Panc1 (cell line): ENCODE measurements at regions not wholly inside any gene's neighbourhood (a gene's known extent, or its start where the extent isn't known, plus 50 kb on each side); places are given as distances from the start of the nearest gene placed in this dataset.

ENCODE experiments used
- ATAC-seq: fragments of 200-7000 bp; cut with Tn5 transposase; 2 replicates; pipeline ENCODE4 v1.9.1; 2020; ENCODE audit warnings: mild to moderate bottlenecking, moderate library complexity
- BruUV-seq: library from RNA; stranded (reverse); fragments of 400-500 nt; replicated peaks from 2 replicates; lab custom pipeline; 2021; lab: Mats Ljungman, UMichigan
- CTCF ChIA-PET: fragments of 300-600 bp; sonication (Branson Sonifier 250); formaldehyde crosslinking; loops from one replicate; lab custom pipeline; 2022; ENCODE audit warnings: antibody characterized with exemption; lab: Charles Lee
- POLR2A ChIA-PET: fragments of 300-600 bp; sonication (Branson Sonifier 250); formaldehyde crosslinking; loops from one replicate; lab custom pipeline; 2022; ENCODE audit warnings: antibody characterized with exemption; lab: Charles Lee
- DNase-seq: peaks from one replicate; pipeline ENCODE4 v3.0.0-alpha.2; 2010; ENCODE audit warnings: low read depth, low spot score
- H3K27ac ChIP-seq: 2 replicates; pipeline ENCODE4 v1.5.1; 2011; ENCODE audit warnings: mild to moderate bottlenecking, low read length, inconsistent platforms
- H3K27me3 ChIP-seq: fragments of 200-500 bp; sonication (Bioruptor generic); 2 replicates; pipeline ENCODE4 v1.6.0; 2014; ENCODE audit warnings: low read length, inconsistent platforms; ENCODE audit not compliant: control insufficient read depth, insufficient read depth
- H3K36me3 ChIP-seq: fragments of 200-500 bp; sonication (Bioruptor generic); 2 replicates; pipeline ENCODE4 v1.5.1; 2014; ENCODE audit warnings: inconsistent platforms, mild to moderate bottlenecking, low read length, moderate library complexity; ENCODE audit not compliant: control insufficient read depth, insufficient read depth
- H3K4me1 ChIP-seq: 2 replicates; pipeline ENCODE4 v1.5.1; 2011; ENCODE audit warnings: inconsistent platforms, mild to moderate bottlenecking, low read length, moderate library complexity; ENCODE audit not compliant: control insufficient read depth, insufficient read depth
- H3K4me3 ChIP-seq, 2 experiments: 2 replicates each; pipeline ENCODE4 v1.5.1; 2011 to 2012; ENCODE audit warnings: low read depth in 2 of 2, low read length in 2 of 2, mild to moderate bottlenecking in 2 of 2, inconsistent platforms in 1 of 2, moderate library complexity in 1 of 2
- H3K9me3 ChIP-seq: fragments of 200-500 bp; sonication (Bioruptor generic); 2 replicates; pipeline ENCODE4 v1.5.1; 2014; ENCODE audit warnings: low read depth, mild to moderate bottlenecking, inconsistent platforms, low read length, moderate library complexity; ENCODE audit not compliant: control insufficient read depth, insufficient read depth
- POLR2AphosphoS5 ChIP-seq: IDR thresholded peaks from 2 replicates; pipeline ENCODE4 v1.6.1; 2012; ENCODE audit warnings: mild to moderate bottlenecking, low read depth, low read length, moderate library complexity
- REST ChIP-seq, 2 experiments: IDR thresholded peaks; 2 replicates each; pipeline ENCODE4 v1.6.1; 2011 to 2012; ENCODE audit warnings: low read depth in 2 of 2, control low read depth in 1 of 2, low read length in 1 of 2, mild to moderate bottlenecking in 1 of 2, moderate library complexity in 1 of 2; ENCODE audit not compliant: insufficient read depth in 1 of 2
- SIN3A ChIP-seq: IDR thresholded peaks from 2 replicates; pipeline ENCODE4 v1.6.1; 2012; ENCODE audit warnings: low read depth, mild to moderate bottlenecking, low read length, moderate library complexity, borderline replicate concordance; ENCODE audit not compliant: insufficient read depth
- TCF7L2 ChIP-seq: IDR thresholded peaks from 2 replicates; pipeline ENCODE4 v1.6.1; 2011; ENCODE audit warnings: mild to moderate bottlenecking, low read depth, low read length, inconsistent platforms
- in situ Hi-C: cut with HindIII; loops from 2 replicates; pipeline ENCODE4 v1.10.0; 2016; ENCODE audit warnings: low sequenced_read_pairs, low pct_unique_long_range_greater_than_20kb
- intact Hi-C: fragments of 100-400 bp; cut with micrococcal nuclease; formaldehyde crosslinking; loops from one replicate; pipeline ENCODE4 v1.10.0; 2022; ENCODE audit not compliant: unreplicated experiment
- TF ChIP-seq, protein P1 (sequence below): fragments of 450-650 bp; IDR thresholded peaks from 2 replicates; pipeline ENCODE4 v1.5.1; 2017; ENCODE audit warnings: mild to moderate bottlenecking

GRCh38 chr1:184287001-184287400 is 99.8 kb upstream of the C1orf21 start:
- Histone ChIP-seq H3K36me3 (no peaks in the 10 kb centered on the region), H3K9me3 (no peaks in the 10 kb centered on the region), H3K27ac (no peak overlapping the region), H3K4me1 (no peaks in the 10 kb centered on the region), H3K4me3 (no peak overlapping the region), H3K27me3 (no peaks in the 10 kb centered on the region)
- BruUV-seq, result no TSS peak
- ChIA-PET CTCF (no interaction called here), POLR2A (no interaction called here)
- DNase-seq, result no peak
- in situ Hi-C loops (no loop called here), intact Hi-C loops (no loop called here)
- ATAC-seq, result no peak
- TF ChIP-seq POLR2AphosphoS5, result no peak
- TF ChIP-seq REST (IDR thresholded peaks at IDR 0.05; ENCODE audit: insufficient read depth in 1 of 2, low read depth in 2 of 2, low read length in 1 of 2), result no peak
- no peak for TF ChIP-seq SIN3A
- TF ChIP-seq TCF7L2, result no peak
- TF ChIP-seq, protein P1, sequence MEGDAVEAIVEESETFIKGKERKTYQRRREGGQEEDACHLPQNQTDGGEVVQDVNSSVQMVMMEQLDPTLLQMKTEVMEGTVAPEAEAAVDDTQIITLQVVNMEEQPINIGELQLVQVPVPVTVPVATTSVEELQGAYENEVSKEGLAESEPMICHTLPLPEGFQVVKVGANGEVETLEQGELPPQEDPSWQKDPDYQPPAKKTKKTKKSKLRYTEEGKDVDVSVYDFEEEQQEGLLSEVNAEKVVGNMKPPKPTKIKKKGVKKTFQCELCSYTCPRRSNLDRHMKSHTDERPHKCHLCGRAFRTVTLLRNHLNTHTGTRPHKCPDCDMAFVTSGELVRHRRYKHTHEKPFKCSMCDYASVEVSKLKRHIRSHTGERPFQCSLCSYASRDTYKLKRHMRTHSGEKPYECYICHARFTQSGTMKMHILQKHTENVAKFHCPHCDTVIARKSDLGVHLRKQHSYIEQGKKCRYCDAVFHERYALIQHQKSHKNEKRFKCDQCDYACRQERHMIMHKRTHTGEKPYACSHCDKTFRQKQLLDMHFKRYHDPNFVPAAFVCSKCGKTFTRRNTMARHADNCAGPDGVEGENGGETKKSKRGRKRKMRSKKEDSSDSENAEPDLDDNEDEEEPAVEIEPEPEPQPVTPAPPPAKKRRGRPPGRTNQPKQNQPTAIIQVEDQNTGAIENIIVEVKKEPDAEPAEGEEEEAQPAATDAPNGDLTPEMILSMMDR, result no peak

DNA sequence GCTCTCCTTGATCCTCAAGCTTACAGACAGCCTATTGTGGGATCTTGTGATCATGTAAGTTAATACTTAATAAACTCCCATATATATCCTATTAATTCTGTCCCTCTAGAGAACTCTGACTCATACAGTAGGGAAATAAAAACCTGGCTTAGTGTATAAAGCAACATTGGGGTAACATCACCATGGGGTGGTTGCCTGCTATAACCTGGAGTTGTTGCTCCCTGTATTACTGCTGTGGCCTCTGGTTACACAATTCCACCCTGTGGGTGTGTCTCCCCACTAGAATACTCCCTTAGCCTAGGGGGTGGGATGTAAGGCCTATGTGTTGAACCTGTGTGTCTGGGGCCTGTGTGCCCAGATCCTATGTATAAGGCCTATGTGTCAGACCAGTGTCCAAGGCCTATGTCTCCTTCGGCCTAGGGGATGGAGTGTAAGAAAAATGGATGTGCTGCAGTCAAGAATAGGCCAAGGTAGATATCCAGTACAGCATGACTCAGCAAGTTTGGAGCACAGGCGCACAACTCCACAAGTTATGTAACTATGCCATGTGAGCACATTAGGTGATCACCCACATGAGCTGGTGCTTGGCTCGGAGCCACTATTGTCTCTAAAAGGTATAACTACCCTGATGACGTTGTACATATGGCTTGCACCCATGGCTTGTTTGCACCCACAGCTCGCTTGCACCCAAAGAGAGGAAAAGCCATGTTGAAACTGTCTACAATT is 96.8 kb upstream of the C1orf21 start:
- CTCF ChIA-PET, result no interaction called here
- no TSS peak for BruUV-seq
- ATAC-seq, result no peak
- intact Hi-C loops, result no loop called here
- Histone ChIP-seq H3K9me3 (no peaks in the 10 kb centered on the region), H3K27me3 (no peaks in the 10 kb centered on the region), H3K4me1 (no peaks in the 10 kb centered on the region), H3K36me3 (no peaks in the 10 kb centered on the region), H3K27ac (no peak overlapping the region), H3K4me3 (no peak overlapping the region)
- POLR2A ChIA-PET, result no interaction called here
- TF ChIP-seq REST (IDR thresholded peaks at IDR 0.05; ENCODE audit: insufficient read depth in 1 of 2, low read depth in 2 of 2, low read length in 1 of 2) (no peak), SIN3A (no peak), TCF7L2 (no peak), POLR2AphosphoS5 (no peak)
- TF ChIP-seq, protein P1, result no peak
- no peak for DNase-seq
- in situ Hi-C loops, result no loop called here
